Tibial nerve (tissue), 3 donors: ENCODE measurements at regions not wholly inside any gene's neighbourhood (a gene's known extent, or its start where the extent isn't known, plus 50 kb on each side); places are given as distances from the start of the nearest gene placed in this dataset.
"Not testable (repeated sequence)": the region's sequence is repeated elsewhere in the genome, so short reads cannot be mapped to it uniquely, and the experiment has no call there.

Experiments used
- CTCF ChIP-seq, 5 experiments: fragments of 200-600 bp in 3 of 5; fragments of 450-650 bp in 2 of 5; sonication (generic) in 3 of 5; IDR thresholded peaks; one replicate each; pipeline ENCODE4 v1.5.1; 2016 to 2019; ENCODE audit warnings: antibody characterized with exemption in 5 of 5, mild to moderate bottlenecking in 3 of 5, moderate library complexity in 2 of 5
- POLR2A ChIP-seq, 2 donors: fragments of 450-650 bp; IDR thresholded peaks; one replicate each; pipeline ENCODE4 v1.6.1; 2017; ENCODE audit warnings: antibody characterized with exemption in 2 of 2, mild to moderate bottlenecking in 2 of 2, moderate library complexity in 2 of 2

DNA sequence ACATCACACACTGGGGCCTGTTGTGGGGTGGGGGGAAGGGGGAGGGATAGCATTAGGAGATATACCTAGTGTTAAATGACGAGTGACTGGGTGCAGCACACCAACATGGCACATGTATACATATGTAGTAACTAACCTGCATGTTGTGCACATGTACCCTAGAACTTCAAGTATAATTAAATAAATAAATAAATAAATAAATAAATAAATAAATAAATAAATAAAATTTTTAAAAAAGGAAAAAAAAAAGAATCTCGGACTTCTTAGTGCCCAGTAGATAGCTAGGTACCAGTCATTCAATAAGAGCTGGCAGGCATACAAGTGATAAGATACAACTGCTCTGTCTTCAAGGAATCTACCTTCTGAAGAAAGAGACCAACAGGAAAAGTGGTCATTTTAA lies 287.6 kb upstream of the PPARGC1A start:
- not testable (repeated sequence) for TF ChIP-seq POLR2A, CTCF (IDR thresholded peaks at IDR 0.05)
